ENCODE measurements at regions not wholly inside any gene's neighbourhood (a gene's known extent, or its start where the extent isn't known, plus 50 kb on each side); places are given as distances from the start of the nearest gene placed in this dataset.

- no peak overlapping the region for H3K9ac ChIP-seq (ENCODE audit: low read length)
- ATAC-seq: no peak
- no peak overlapping the region for H3K27ac ChIP-seq (ENCODE audit: low read length)
- no TSS peak for BruUV-seq (replicated peaks)
- TF ChIP-seq EZH2phosphoT487 (IDR thresholded peaks at IDR 0.05; ENCODE audit: borderline replicate concordance, low read length): no peak
- TF ChIP-seq CTCF (conservative IDR thresholded peaks at IDR 0.05; ENCODE audit: low read depth, low read length): no peak
- no peak for TF ChIP-seq EZH2 (IDR thresholded peaks at IDR 0.05; ENCODE audit: low read length, unreplicated experiment)
- H3K36me3 ChIP-seq (ENCODE audit: low read depth, low read length): no peaks in the 10 kb centered on the region
- no peaks in the 10 kb centered on the region for H3K79me2 ChIP-seq (ENCODE audit: low read length)
- CTCF ChIA-PET: interaction anchor here (1.3 kb wide), 1 partner anchor 92 kb away, joined by 4 read pairs; no protein-coding TSS in a partner anchor
- H3F3A ChIP-seq (ENCODE audit: low read length, unreplicated experiment): no peaks in the 10 kb centered on the region
- no peaks in the 10 kb centered on the region for H4K20me1 ChIP-seq (ENCODE audit: low read length)
- no peak overlapping the region for H3K4me2 ChIP-seq (ENCODE audit: low read length)
- no peaks in the 10 kb centered on the region for H3K27me3 ChIP-seq (ENCODE audit: low read length)
- no peaks in the 10 kb centered on the region for H3K4me1 ChIP-seq (ENCODE audit: insufficient read depth, low read length)
- H3K4me3 ChIP-seq (ENCODE audit: low read length): no peak overlapping the region
- DNase-seq: no peak
- H2AFZ ChIP-seq (ENCODE audit: low read length): no peak overlapping the region
- no peaks in the 10 kb centered on the region for H3K9me2 ChIP-seq (replicated peaks; ENCODE audit: low read length)
- intact Hi-C loops (cut with micrococcal nuclease): no loop called here
- POLR2A ChIA-PET (ENCODE audit: unreplicated experiment): no interaction called here
- no peaks in the 10 kb centered on the region for H3K9me3 ChIP-seq (ENCODE audit: low read length)
These were observed 146.8 kb upstream of the RBPJ start for GRCh38 chr4:26174027-26174426.

- Histone ChIP-seq H3K4me3 (ENCODE audit: low read length) (no peak overlapping the region), H3K27ac (ENCODE audit: low read length) (no peak overlapping the region), H3K9ac (ENCODE audit: low read length) (no peak overlapping the region), H3K9me3 (ENCODE audit: low read length) (no peaks in the 10 kb centered on the region), H3K9me2 (replicated peaks; ENCODE audit: low read length) (no peaks in the 10 kb centered on the region), H3F3A (ENCODE audit: low read length, unreplicated experiment) (no peaks in the 10 kb centered on the region), H3K4me2 (ENCODE audit: low read length) (no peak overlapping the region), H3K79me2 (ENCODE audit: low read length) (no peaks in the 10 kb centered on the region), H3K36me3 (ENCODE audit: low read depth, low read length) (no peaks in the 10 kb centered on the region), H2AFZ (ENCODE audit: low read length) (no peak overlapping the region), H3K4me1 (ENCODE audit: insufficient read depth, low read length) (no peaks in the 10 kb centered on the region), H3K27me3 (ENCODE audit: low read length) (no peaks in the 10 kb centered on the region), H4K20me1 (ENCODE audit: low read length) (no peaks in the 10 kb centered on the region)
- no TSS peak for BruUV-seq (replicated peaks)
- ATAC-seq: no peak
- intact Hi-C loops (cut with micrococcal nuclease): no loop called here
- POLR2A ChIA-PET (ENCODE audit: unreplicated experiment): no interaction called here
- no peak for DNase-seq
- TF ChIP-seq EZH2 (IDR thresholded peaks at IDR 0.05; ENCODE audit: low read length, unreplicated experiment): no peak
- no peak for TF ChIP-seq EZH2phosphoT487 (IDR thresholded peaks at IDR 0.05; ENCODE audit: borderline replicate concordance, low read length)
- no peak for TF ChIP-seq CTCF (conservative IDR thresholded peaks at IDR 0.05; ENCODE audit: low read depth, low read length)
- CTCF ChIA-PET: no interaction called here
These were observed 145.6 kb upstream of the RBPJ start for GRCh38 chr4:26175006-26175786.

- POLR2A ChIA-PET (ENCODE audit: unreplicated experiment): no interaction called here
- H3K9me3 ChIP-seq (ENCODE audit: low read length): no peaks in the 10 kb centered on the region
- H3K27me3 ChIP-seq (ENCODE audit: low read length): no peaks in the 10 kb centered on the region
- no TSS peak for BruUV-seq (replicated peaks)
- intact Hi-C loops (cut with micrococcal nuclease): no loop called here
- no peak overlapping the region for H3K9ac ChIP-seq (ENCODE audit: low read length)
- TF ChIP-seq CTCF (conservative IDR thresholded peaks at IDR 0.05; ENCODE audit: low read depth, low read length): no peak
- no peak for TF ChIP-seq EZH2 (IDR thresholded peaks at IDR 0.05; ENCODE audit: low read length, unreplicated experiment)
- no peak for TF ChIP-seq EZH2phosphoT487 (IDR thresholded peaks at IDR 0.05; ENCODE audit: borderline replicate concordance, low read length)
- no peaks in the 10 kb centered on the region for H3K4me1 ChIP-seq (ENCODE audit: insufficient read depth, low read length)
- H3K4me3 ChIP-seq (ENCODE audit: low read length): no peak overlapping the region
- CTCF ChIA-PET: no interaction called here
- H4K20me1 ChIP-seq (ENCODE audit: low read length): no peaks in the 10 kb centered on the region
- H2AFZ ChIP-seq (ENCODE audit: low read length): no peak overlapping the region
- no peaks in the 10 kb centered on the region for H3K79me2 ChIP-seq (ENCODE audit: low read length)
- DNase-seq: no peak
- no peaks in the 10 kb centered on the region for H3K36me3 ChIP-seq (ENCODE audit: low read depth, low read length)
- no peaks in the 10 kb centered on the region for H3F3A ChIP-seq (ENCODE audit: low read length, unreplicated experiment)
- H3K4me2 ChIP-seq (ENCODE audit: low read length): no peak overlapping the region
- H3K9me2 ChIP-seq (replicated peaks; ENCODE audit: low read length): no peaks in the 10 kb centered on the region
- H3K27ac ChIP-seq (ENCODE audit: low read length): no peak overlapping the region
- no peak for ATAC-seq
These were observed 144.8 kb upstream of the RBPJ start for GRCh38 chr4:26175905-26176470.

All from PC-3 (cell line).